ENCODE measurements at regions not wholly inside any gene's neighbourhood (a gene's known extent, or its start where the extent isn't known, plus 50 kb on each side); places are given as distances from the start of the nearest gene placed in this dataset.
A peak's percentile ranks its signal among the peaks of the same experiment; 100 is the strongest.

GRCh38 chr7:17706275-17706674 is 234.0 kb downstream of the SNX13 start:
- ChIA-PET POLR2A (interaction anchor here (0.5 kb wide), 1 partner anchor 119 kb away, joined by 5 read pairs; no protein-coding TSS in a partner anchor), CTCF (interaction anchor here (0.7 to 6.1 kb wide), 8 partner anchors 24 to 868 kb away, joined by 3 to 57 read pairs (median 4); no protein-coding TSS in a partner anchor)
- Histone ChIP-seq H3K27ac (ENCODE audit: low read depth, low read length) (no peak overlapping the region), H3K4me3 (ENCODE audit: low read depth, low read length) (no peak overlapping the region), H3K9me3 (ENCODE audit: control insufficient read depth, insufficient read depth, low read length) (no peaks in the 10 kb centered on the region), H3K27me3 (ENCODE audit: control insufficient read depth, insufficient read depth, low read length) (no peaks in the 10 kb centered on the region)
- no peak for TF ChIP-seq CTCF (IDR thresholded peaks at IDR 0.05; ENCODE audit: low read depth, low read length)
- no peak for DNase-seq (ENCODE audit: low read depth, low spot score)

- POLR2A ChIA-PET, result interaction anchor here (0.5 kb wide), 1 partner anchor 118 kb away, joined by 5 read pairs; no protein-coding TSS in a partner anchor
- Histone ChIP-seq H3K27ac (ENCODE audit: low read depth, low read length) (no peak overlapping the region), H3K9me3 (ENCODE audit: control insufficient read depth, insufficient read depth, low read length) (no peaks in the 10 kb centered on the region), H3K27me3 (ENCODE audit: control insufficient read depth, insufficient read depth, low read length) (no peaks in the 10 kb centered on the region), H3K4me3 (ENCODE audit: low read depth, low read length) (no peak overlapping the region)
- CTCF ChIA-PET, result interaction anchor here (0.7 to 6.1 kb wide), 8 partner anchors 24 to 867 kb away, joined by 3 to 57 read pairs (median 4); no protein-coding TSS in a partner anchor
- DNase-seq (ENCODE audit: low read depth, low spot score), result peak; percentile 18
- TF ChIP-seq CTCF (IDR thresholded peaks at IDR 0.05; ENCODE audit: low read depth, low read length), result peak; percentile 78
Observed at GRCh38 chr7:17706734-17707133, 233.6 kb downstream of the SNX13 start.

GRCh38 chr7:17709127-17709526 is 231.2 kb downstream of the SNX13 start:
- Histone ChIP-seq H3K27ac (ENCODE audit: low read depth, low read length) (no peak overlapping the region), H3K4me3 (ENCODE audit: low read depth, low read length) (no peak overlapping the region), H3K9me3 (ENCODE audit: control insufficient read depth, insufficient read depth, low read length) (no peaks in the 10 kb centered on the region), H3K27me3 (ENCODE audit: control insufficient read depth, insufficient read depth, low read length) (no peaks in the 10 kb centered on the region)
- POLR2A ChIA-PET, result no interaction called here
- DNase-seq (ENCODE audit: low read depth, low spot score), result no peak
- no peak for TF ChIP-seq CTCF (IDR thresholded peaks at IDR 0.05; ENCODE audit: low read depth, low read length)
- CTCF ChIA-PET, result interaction anchor here (0.7 to 6.1 kb wide), 4 partner anchors 17 to 637 kb away, joined by 3 to 57 read pairs (median 4); no protein-coding TSS in a partner anchor

GRCh38 chr7:17709599-17709998 is 230.7 kb downstream of the SNX13 start:
- Histone ChIP-seq H3K27ac (ENCODE audit: low read depth, low read length) (no peak overlapping the region), H3K9me3 (ENCODE audit: control insufficient read depth, insufficient read depth, low read length) (no peaks in the 10 kb centered on the region), H3K27me3 (ENCODE audit: control insufficient read depth, insufficient read depth, low read length) (no peaks in the 10 kb centered on the region), H3K4me3 (ENCODE audit: low read depth, low read length) (no peak overlapping the region)
- no peak for DNase-seq (ENCODE audit: low read depth, low spot score)
- POLR2A ChIA-PET, result no interaction called here
- TF ChIP-seq CTCF (IDR thresholded peaks at IDR 0.05; ENCODE audit: low read depth, low read length), result no peak
- CTCF ChIA-PET, result interaction anchor here (1.4 to 6.1 kb wide), 3 partner anchors 28 to 636 kb away, joined by 4 to 57 read pairs (median 5); no protein-coding TSS in a partner anchor

GRCh38 chr7:17710312-17710711 is 230.0 kb downstream of the SNX13 start:
- ChIA-PET CTCF (interaction anchor here (1.4 to 1.9 kb wide), 2 partner anchors 60 to 635 kb away, joined by 5 to 8 read pairs; no protein-coding TSS in a partner anchor), POLR2A (no interaction called here)
- H3K27me3 ChIP-seq (ENCODE audit: control insufficient read depth, insufficient read depth, low read length), result no peaks in the 10 kb centered on the region

More at GRCh38 chr7:17710312-17710711, 230.0 kb downstream of the SNX13 start:
- TF ChIP-seq CTCF (IDR thresholded peaks at IDR 0.05; ENCODE audit: low read depth, low read length), result no peak
- H3K27ac ChIP-seq (ENCODE audit: low read depth, low read length), result no peak overlapping the region
- no peaks in the 10 kb centered on the region for H3K9me3 ChIP-seq (ENCODE audit: control insufficient read depth, insufficient read depth, low read length)
- no peak overlapping the region for H3K4me3 ChIP-seq (ENCODE audit: low read depth, low read length)
- no peak for DNase-seq (ENCODE audit: low read depth, low spot score)
